ENCODE measurements at regions not wholly inside any gene's neighbourhood (a gene's known extent, or its start where the extent isn't known, plus 50 kb on each side); places are given as distances from the start of the nearest gene placed in this dataset.

DNA sequence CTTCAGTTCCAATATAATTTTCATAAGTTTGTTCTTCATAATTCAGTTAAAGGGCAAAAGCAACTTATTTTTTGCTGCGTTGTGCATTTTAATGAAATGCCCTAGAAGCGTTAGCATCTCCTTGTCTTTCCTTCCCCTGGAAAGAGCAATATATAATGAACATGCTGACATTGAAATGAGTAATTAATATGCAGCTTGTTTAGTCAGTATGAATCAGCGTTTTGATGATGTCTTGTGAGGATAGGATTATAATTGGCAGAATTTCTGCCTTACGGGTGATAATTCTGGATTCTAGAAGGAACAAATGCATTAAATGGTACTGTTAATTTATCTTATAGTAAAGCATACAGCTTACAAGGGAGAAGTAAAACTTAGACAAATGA, 152.3 kb upstream of the MMADHC start:
- TF ChIP-seq, protein P1, sequence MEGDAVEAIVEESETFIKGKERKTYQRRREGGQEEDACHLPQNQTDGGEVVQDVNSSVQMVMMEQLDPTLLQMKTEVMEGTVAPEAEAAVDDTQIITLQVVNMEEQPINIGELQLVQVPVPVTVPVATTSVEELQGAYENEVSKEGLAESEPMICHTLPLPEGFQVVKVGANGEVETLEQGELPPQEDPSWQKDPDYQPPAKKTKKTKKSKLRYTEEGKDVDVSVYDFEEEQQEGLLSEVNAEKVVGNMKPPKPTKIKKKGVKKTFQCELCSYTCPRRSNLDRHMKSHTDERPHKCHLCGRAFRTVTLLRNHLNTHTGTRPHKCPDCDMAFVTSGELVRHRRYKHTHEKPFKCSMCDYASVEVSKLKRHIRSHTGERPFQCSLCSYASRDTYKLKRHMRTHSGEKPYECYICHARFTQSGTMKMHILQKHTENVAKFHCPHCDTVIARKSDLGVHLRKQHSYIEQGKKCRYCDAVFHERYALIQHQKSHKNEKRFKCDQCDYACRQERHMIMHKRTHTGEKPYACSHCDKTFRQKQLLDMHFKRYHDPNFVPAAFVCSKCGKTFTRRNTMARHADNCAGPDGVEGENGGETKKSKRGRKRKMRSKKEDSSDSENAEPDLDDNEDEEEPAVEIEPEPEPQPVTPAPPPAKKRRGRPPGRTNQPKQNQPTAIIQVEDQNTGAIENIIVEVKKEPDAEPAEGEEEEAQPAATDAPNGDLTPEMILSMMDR (IDR thresholded peaks at IDR 0.05): no peak
- TF ChIP-seq POLR2A (IDR thresholded peaks at IDR 0.05): no peak
- no peak overlapping the region for H3K4me3 ChIP-seq (ENCODE audit: low read depth, poor library complexity, severe bottlenecking)
- intact Hi-C loops (cut with DNase I; ENCODE audit: low total_unique reads): no loop called here
- WGBS, 2 donors: 45 to 55% methylated on average over 4 of the region's 4 CpGs
- no peak for DNase-seq (ENCODE audit: low spot score in 2 of 2)

DNA sequence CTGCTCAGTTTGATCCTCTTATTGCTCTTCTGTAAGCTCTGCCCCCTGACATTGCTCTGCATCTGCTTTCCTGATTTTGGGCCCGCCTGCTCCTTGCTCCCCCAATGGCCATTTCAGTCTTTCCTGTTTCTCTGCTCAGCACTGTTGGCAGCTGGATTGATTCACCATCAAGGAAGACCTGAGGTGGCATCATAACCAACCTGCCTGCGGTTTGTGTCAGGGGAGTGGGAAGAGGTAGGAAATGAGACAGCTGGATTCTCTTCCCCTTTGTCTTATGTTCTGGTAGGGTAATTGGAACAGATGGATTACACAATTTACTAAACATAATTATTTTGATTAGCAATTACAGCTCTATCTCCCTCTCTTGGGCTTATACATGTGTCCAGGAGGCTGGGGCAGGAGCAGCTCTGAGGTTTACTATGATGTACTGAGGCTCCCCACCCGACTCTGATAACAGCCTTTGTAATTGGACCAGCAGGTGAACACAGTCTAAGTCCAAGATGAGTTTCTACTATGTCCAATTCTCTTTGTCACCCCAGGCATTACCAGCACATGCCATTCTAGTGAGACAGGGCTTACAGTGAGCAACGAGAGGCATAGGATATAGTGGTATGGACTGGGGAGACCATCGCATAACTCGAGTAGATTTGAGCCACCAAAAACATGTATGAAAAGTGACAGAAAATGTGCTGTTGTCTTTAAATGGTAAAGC, 151.8 kb upstream of the MMADHC start:
- no peak for TF ChIP-seq POLR2A (IDR thresholded peaks at IDR 0.05)
- TF ChIP-seq, protein P1 (IDR thresholded peaks at IDR 0.05): no peak
- 82 to 86% methylated on average over 6 of the region's 6 CpGs for WGBS, 2 donors
- intact Hi-C loops (cut with DNase I; ENCODE audit: low total_unique reads): no loop called here
- no peak overlapping the region for H3K4me3 ChIP-seq (ENCODE audit: low read depth, poor library complexity, severe bottlenecking)
- no peak for DNase-seq (ENCODE audit: low spot score in 2 of 2)

DNA sequence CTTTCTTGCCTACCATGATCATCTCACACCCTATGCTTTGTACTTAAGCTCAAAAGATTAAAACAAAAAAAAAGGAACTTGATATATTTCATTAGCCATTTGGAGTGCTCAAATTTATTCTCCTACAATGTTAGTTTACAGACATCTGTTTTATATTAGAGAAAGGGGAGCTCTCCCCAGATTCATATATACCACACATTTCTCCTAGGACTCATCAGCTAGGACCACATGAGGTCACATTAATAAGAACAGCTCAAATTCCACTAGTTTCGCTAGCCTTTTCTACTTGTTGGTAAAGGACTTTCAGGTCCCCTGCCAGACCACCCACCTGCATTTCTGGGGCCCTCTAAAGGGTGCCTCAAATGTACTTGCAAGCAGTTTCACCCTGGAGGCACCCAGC, 151.2 kb upstream of the MMADHC start:
- TF ChIP-seq POLR2A (IDR thresholded peaks at IDR 0.05): no peak
- TF ChIP-seq, protein P1 (IDR thresholded peaks at IDR 0.05): no peak
- 95 to 100% methylated on average over 1 of the region's 1 CpG for WGBS, 2 donors
- H3K4me3 ChIP-seq (ENCODE audit: low read depth, poor library complexity, severe bottlenecking): no peak overlapping the region
- intact Hi-C loops (cut with DNase I; ENCODE audit: low total_unique reads): no loop called here
- DNase-seq (ENCODE audit: low spot score in 2 of 2): no peak

DNA sequence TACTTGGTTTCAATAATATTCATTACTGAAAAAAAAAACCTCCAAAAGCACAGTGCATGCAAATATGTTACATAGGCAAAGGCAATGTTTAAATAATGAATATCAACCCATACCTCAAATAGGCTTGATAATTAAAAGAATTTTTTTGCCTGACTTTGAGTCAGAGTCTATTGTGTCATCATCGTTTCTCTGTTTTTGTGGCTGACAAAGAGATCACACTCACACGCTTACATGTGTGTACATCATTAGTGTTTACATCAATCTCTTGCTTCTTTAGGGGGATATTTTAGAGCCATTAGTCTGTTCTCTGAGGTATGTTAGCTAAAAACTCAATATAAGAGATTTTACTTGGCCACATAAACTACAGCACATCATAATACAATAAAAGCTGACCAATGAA, 150.3 kb upstream of the MMADHC start:
- no peak overlapping the region for H3K4me3 ChIP-seq (ENCODE audit: low read depth, poor library complexity, severe bottlenecking)
- WGBS, 2 donors: 87 to 93% methylated on average over 2 of the region's 2 CpGs
- no peak for DNase-seq (ENCODE audit: low spot score in 2 of 2)
- no peak for TF ChIP-seq POLR2A (IDR thresholded peaks at IDR 0.05)
- TF ChIP-seq, protein P1 (IDR thresholded peaks at IDR 0.05): no peak
- intact Hi-C loops (cut with DNase I; ENCODE audit: low total_unique reads): no loop called here

DNA sequence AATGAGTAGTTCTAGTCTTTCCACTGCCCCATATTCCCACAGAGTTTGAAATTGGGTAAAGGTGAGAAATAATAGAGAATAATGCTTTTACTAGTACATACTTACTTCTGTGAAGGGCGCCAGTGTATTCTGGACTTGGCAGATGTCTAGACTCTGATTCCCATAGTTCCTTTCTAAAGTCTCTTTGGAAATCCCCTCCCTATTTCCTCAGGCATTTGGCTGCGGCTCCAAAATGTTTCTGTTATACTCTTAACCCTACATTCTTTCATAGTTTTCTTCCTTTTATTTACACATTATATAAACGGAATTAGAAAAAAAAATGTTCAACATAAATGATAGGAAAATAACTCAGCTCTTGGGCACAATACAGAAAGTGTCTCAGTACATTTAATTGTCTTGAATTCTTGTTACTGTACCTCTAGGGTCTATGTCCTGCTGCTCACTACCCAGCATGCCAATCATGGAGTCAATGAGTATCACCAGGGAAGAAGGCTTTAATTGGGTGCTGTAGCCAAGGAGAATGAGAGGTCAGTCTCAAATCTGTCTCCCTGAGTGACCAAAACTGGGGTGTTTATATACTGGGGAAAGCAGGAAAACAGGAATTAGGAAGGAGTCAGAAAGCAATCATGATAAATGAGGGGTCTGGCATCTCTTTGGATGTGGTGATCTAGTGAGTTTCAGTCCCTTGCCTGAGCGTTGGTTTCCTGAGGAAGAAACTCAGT, 147.8 kb upstream of the MMADHC start:
- TF ChIP-seq POLR2A (IDR thresholded peaks at IDR 0.05): no peak
- TF ChIP-seq, protein P1 (IDR thresholded peaks at IDR 0.05): no peak
- no peak overlapping the region for H3K4me3 ChIP-seq (ENCODE audit: low read depth, poor library complexity, severe bottlenecking)
- intact Hi-C loops (cut with DNase I; ENCODE audit: low total_unique reads): no loop called here
- 43 to 47% methylated on average over 4 of the region's 4 CpGs for WGBS, 2 donors
- no peak for DNase-seq (ENCODE audit: low spot score in 2 of 2)

Measured in lower leg skin (tissue), 4 donors.